Neutrophil (primary cell): ENCODE measurements at regions not wholly inside any gene's neighbourhood (a gene's known extent, or its start where the extent isn't known, plus 50 kb on each side); places are given as distances from the start of the nearest gene placed in this dataset.

Experiments
- H3K27ac ChIP-seq: fragments of 200-600 bp; sonication (generic); 2 replicates; pipeline ENCODE4 v1.5.1; 2016; ENCODE audit warnings: mild to moderate bottlenecking, moderate library complexity
- H3K27me3 ChIP-seq: fragments of 200-600 bp; sonication (generic); 2 replicates; pipeline ENCODE4 v1.6.0; 2016; ENCODE audit warnings: mild to moderate bottlenecking
- H3K36me3 ChIP-seq: fragments of 200-600 bp; sonication (generic); 2 replicates; pipeline ENCODE4 v1.5.1; 2017
- H3K4me1 ChIP-seq, 2 experiments: fragments of 200-600 bp in 1 of 2; sonication (generic) in 1 of 2; 1 replicate in 1 of 2; 2 replicates in 1 of 2; pipeline versions ENCODE4 v1.5.1 to v1.6.1; 2013 to 2016; ENCODE audit warnings: low read depth in 1 of 2, low read length in 1 of 2, mild to moderate bottlenecking in 1 of 2, moderate library complexity in 1 of 2; ENCODE audit not compliant: control insufficient read depth in 1 of 2, insufficient read depth in 1 of 2
- H3K4me3 ChIP-seq, 2 experiments: fragments of 200-600 bp in 1 of 2; sonication (generic) in 1 of 2; 1 replicate in 1 of 2; 2 replicates in 1 of 2; pipeline ENCODE4 v1.5.1; 2013 to 2016; ENCODE audit warnings: low read depth in 1 of 2, low read length in 1 of 2, mild to moderate bottlenecking in 1 of 2, moderate library complexity in 1 of 2
- H3K9me3 ChIP-seq: fragments of 200-600 bp; sonication (generic); 2 replicates; pipeline ENCODE4 v1.5.1; 2016
- CTCF ChIP-seq: fragments of 200-600 bp; sonication (generic); IDR thresholded peaks from 2 replicates; pipeline ENCODE4 v1.5.1; 2016; ENCODE audit warnings: antibody characterized with exemption

GRCh38 chr9:108316066-108316465 lies 539.7 kb downstream of the ACTL7B start:
- H3K4me1 ChIP-seq, result peaks cover 0 to 2% of the 10 kb centered on the region in 2 experiments
- no peaks in the 10 kb centered on the region for H3K36me3 ChIP-seq
- H3K27me3 ChIP-seq, result no peaks in the 10 kb centered on the region
- H3K4me3 ChIP-seq, result no peak overlapping the region
- H3K27ac ChIP-seq, result no peak overlapping the region
- H3K9me3 ChIP-seq, result no peaks in the 10 kb centered on the region
- TF ChIP-seq CTCF, result no peak

GRCh38 chr9:108311745-108312144 lies 544.0 kb downstream of the ACTL7B start:
- TF ChIP-seq CTCF, result no peak
- no peaks in the 10 kb centered on the region for H3K9me3 ChIP-seq
- no peaks in the 10 kb centered on the region for H3K27me3 ChIP-seq
- H3K36me3 ChIP-seq, result no peaks in the 10 kb centered on the region
- H3K4me3 ChIP-seq, result no peak overlapping the region
- no peak overlapping the region for H3K27ac ChIP-seq
- H3K4me1 ChIP-seq, result peaks cover 0 to 2% of the 10 kb centered on the region in 2 experiments

- no peak overlapping the region for H3K4me3 ChIP-seq
- no peak overlapping the region for H3K27ac ChIP-seq
- no peaks in the 10 kb centered on the region for H3K36me3 ChIP-seq
- TF ChIP-seq CTCF, result no peak
- H3K4me1 ChIP-seq, result no peaks in the 10 kb centered on the region
- no peaks in the 10 kb centered on the region for H3K27me3 ChIP-seq
- no peaks in the 10 kb centered on the region for H3K9me3 ChIP-seq
These were observed 545.6 kb downstream of the ACTL7B start for GRCh38 chr9:108310202-108310601.

GRCh38 chr9:108300306-108301287 lies 555.2 kb downstream of the ACTL7B start:
- peaks cover 57 to 58% of the 10 kb centered on the region in 2 experiments for H3K4me1 ChIP-seq
- H3K36me3 ChIP-seq, result no peaks in the 10 kb centered on the region
- peak overlapping the region; percentile 96 for H3K27ac ChIP-seq
- no peaks in the 10 kb centered on the region for H3K9me3 ChIP-seq
- no peaks in the 10 kb centered on the region for H3K27me3 ChIP-seq
- H3K4me3 ChIP-seq, result peak overlapping the region; percentile 3 to 42
- no peak for TF ChIP-seq CTCF

GRCh38 chr9:108297073-108297472 lies 558.7 kb downstream of the ACTL7B start:
- H3K36me3 ChIP-seq, result no peaks in the 10 kb centered on the region
- H3K4me1 ChIP-seq, result peaks cover 57 to 58% of the 10 kb centered on the region in 2 experiments
- H3K9me3 ChIP-seq, result no peaks in the 10 kb centered on the region
- H3K27me3 ChIP-seq, result no peaks in the 10 kb centered on the region
- H3K4me3 ChIP-seq, result peak overlapping the region in 1 of 2 experiments; percentile 3
- no peak for TF ChIP-seq CTCF
- H3K27ac ChIP-seq, result peak overlapping the region; percentile 96
